Tibial nerve (tissue), 4 donors: ENCODE measurements at regions not wholly inside any gene's neighbourhood (a gene's known extent, or its start where the extent isn't known, plus 50 kb on each side); places are given as distances from the start of the nearest gene placed in this dataset.

ENCODE experiments used
- DNase-seq, 2 donors: peaks; one replicate each; pipeline ENCODE4 v3.0.0-alpha.2; 2019; ENCODE audit warnings: low spot score in 2 of 2
- H3K27ac ChIP-seq, 4 donors: fragments of 200-600 bp; sonication (generic) in 3 of 4; one replicate each; pipeline ENCODE4 v1.5.1; 2017 to 2019; ENCODE audit warnings: mild to moderate bottlenecking in 1 of 4
- H3K27me3 ChIP-seq, 2 donors: fragments of 200-600 bp; sonication (generic) in 1 of 2; one replicate each; pipeline versions ENCODE4 v1.5.1 to v1.6.0; 2017 to 2019
- H3K36me3 ChIP-seq, 3 donors: fragments of 200-600 bp; sonication (generic); one replicate each; pipeline ENCODE4 v1.5.1; 2018 to 2019
- H3K4me1 ChIP-seq, 4 donors: fragments of 200-600 bp; sonication (generic) in 3 of 4; one replicate each; pipeline ENCODE4 v1.5.1; 2017 to 2019
- H3K4me3 ChIP-seq, 4 donors: fragments of 200-600 bp; sonication (generic) in 3 of 4; one replicate each; pipeline ENCODE4 v1.5.1; 2017 to 2019; ENCODE audit warnings: mild to moderate bottlenecking in 1 of 4, moderate library complexity in 1 of 4
- H3K9me3 ChIP-seq, 4 donors: fragments of 200-600 bp; sonication (generic) in 3 of 4; one replicate each; pipeline ENCODE4 v1.5.1; 2017 to 2019
- EP300 ChIP-seq, 2 donors: sonication (generic); formaldehyde crosslinking; IDR thresholded peaks; one replicate each; pipeline ENCODE4 v1.6.1; 2017; ENCODE audit warnings: antibody characterized with exemption in 2 of 2, mild to moderate bottlenecking in 1 of 2
- POLR2A ChIP-seq, 2 donors: fragments of 450-650 bp; IDR thresholded peaks; one replicate each; pipeline ENCODE4 v1.6.1; 2017; ENCODE audit warnings: antibody characterized with exemption in 2 of 2, mild to moderate bottlenecking in 2 of 2, moderate library complexity in 2 of 2
- WGBS, 2 donors: methylation state at CpG; one replicate each; pipeline ENCODE4 v1.1.5; 2018; 5-methylcytosine and 5-hydroxymethylcytosine counted together
- TF ChIP-seq, protein P1 (sequence below), 5 experiments: fragments of 200-600 bp in 3 of 5; fragments of 450-650 bp in 2 of 5; sonication (generic) in 3 of 5; IDR thresholded peaks; one replicate each; pipeline ENCODE4 v1.5.1; 2016 to 2019; ENCODE audit warnings: antibody characterized with exemption in 5 of 5, mild to moderate bottlenecking in 3 of 5, moderate library complexity in 2 of 5

DNA sequence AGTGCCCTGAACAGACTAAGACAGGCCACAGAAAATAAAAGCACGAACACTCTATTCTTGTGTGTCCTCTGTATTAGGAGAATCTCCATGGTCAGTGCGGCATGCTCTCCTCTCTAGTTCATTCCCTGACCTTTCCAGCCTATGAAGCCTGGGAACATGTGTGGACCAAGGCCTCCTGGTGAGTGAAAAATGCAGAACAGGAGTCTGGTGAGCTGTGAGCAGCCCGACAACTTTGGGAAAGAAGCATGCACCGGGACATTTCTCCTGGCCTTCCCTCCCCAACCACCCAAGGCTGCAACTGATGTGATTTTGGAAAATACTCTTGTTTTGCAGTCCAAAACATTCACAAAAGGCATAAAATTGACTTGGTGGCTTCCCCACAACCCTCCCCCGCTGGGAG lies 878.3 kb upstream of the ID2 start:
- TF ChIP-seq POLR2A (IDR thresholded peaks at IDR 0.05), result no peak
- TF ChIP-seq EP300 (IDR thresholded peaks at IDR 0.05), result no peak
- TF ChIP-seq, protein P1, sequence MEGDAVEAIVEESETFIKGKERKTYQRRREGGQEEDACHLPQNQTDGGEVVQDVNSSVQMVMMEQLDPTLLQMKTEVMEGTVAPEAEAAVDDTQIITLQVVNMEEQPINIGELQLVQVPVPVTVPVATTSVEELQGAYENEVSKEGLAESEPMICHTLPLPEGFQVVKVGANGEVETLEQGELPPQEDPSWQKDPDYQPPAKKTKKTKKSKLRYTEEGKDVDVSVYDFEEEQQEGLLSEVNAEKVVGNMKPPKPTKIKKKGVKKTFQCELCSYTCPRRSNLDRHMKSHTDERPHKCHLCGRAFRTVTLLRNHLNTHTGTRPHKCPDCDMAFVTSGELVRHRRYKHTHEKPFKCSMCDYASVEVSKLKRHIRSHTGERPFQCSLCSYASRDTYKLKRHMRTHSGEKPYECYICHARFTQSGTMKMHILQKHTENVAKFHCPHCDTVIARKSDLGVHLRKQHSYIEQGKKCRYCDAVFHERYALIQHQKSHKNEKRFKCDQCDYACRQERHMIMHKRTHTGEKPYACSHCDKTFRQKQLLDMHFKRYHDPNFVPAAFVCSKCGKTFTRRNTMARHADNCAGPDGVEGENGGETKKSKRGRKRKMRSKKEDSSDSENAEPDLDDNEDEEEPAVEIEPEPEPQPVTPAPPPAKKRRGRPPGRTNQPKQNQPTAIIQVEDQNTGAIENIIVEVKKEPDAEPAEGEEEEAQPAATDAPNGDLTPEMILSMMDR (IDR thresholded peaks at IDR 0.05), result no peak
- Histone ChIP-seq H3K27me3 (no peaks in the 10 kb centered on the region), H3K4me1 (no peaks in the 10 kb centered on the region), H3K9me3 (peaks cover 0 to 9% (median 0%) of the 10 kb centered on the region in 4 donors), H3K36me3 (no peaks in the 10 kb centered on the region), H3K27ac (no peak overlapping the region), H3K4me3 (no peak overlapping the region)
- no peak for DNase-seq
- 78 to 80% methylated on average over 5 of the region's 5 CpGs for WGBS, 2 donors

DNA sequence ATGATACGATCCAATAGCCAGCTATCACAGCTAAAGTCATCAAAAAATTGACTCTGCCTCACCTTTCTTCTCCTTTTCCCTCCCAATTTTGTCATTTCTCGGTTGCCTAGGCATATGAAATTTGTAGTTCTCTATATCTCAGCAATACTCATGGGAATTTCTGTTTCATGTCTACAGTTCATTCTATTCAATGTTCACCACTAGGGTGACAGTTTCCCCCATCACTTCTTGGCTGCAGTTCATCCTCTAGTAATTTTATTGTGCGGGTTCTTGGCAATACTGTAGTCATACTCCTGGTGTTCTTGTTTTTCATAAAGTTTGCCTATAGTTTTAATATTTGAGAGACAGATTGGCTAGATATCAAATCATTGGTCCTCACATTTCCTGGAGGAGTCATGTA lies 872.2 kb upstream of the ID2 start:
- Histone ChIP-seq H3K36me3 (no peaks in the 10 kb centered on the region), H3K4me3 (no peak overlapping the region), H3K9me3 (no peaks in the 10 kb centered on the region), H3K4me1 (no peaks in the 10 kb centered on the region), H3K27me3 (no peaks in the 10 kb centered on the region), H3K27ac (no peak overlapping the region)
- DNase-seq, result no peak
- TF ChIP-seq, protein P1 (IDR thresholded peaks at IDR 0.05), result no peak
- TF ChIP-seq POLR2A (IDR thresholded peaks at IDR 0.05), result no peak
- TF ChIP-seq EP300 (IDR thresholded peaks at IDR 0.05), result no peak
- WGBS, 2 donors, result 83 to 96% methylated on average over 3 of the region's 3 CpGs

GRCh38 chr2:7811073-7811472 lies 870.8 kb upstream of the ID2 start:
- Histone ChIP-seq H3K27ac (no peak overlapping the region), H3K27me3 (no peaks in the 10 kb centered on the region), H3K4me1 (no peaks in the 10 kb centered on the region), H3K9me3 (no peaks in the 10 kb centered on the region), H3K4me3 (no peak overlapping the region), H3K36me3 (no peaks in the 10 kb centered on the region)
- WGBS, 2 donors, result 89 to 93% methylated on average over 3 of the region's 3 CpGs
- DNase-seq, result no peak
- TF ChIP-seq POLR2A (IDR thresholded peaks at IDR 0.05), result no peak
- TF ChIP-seq, protein P1 (IDR thresholded peaks at IDR 0.05), result no peak
- TF ChIP-seq EP300 (IDR thresholded peaks at IDR 0.05), result no peak

GRCh38 chr2:7812231-7812995 lies 869.4 kb upstream of the ID2 start:
- 88 to 89% methylated on average over 2 of the region's 2 CpGs for WGBS, 2 donors

More at GRCh38 chr2:7812231-7812995, 869.4 kb upstream of the ID2 start:
- H3K27me3 ChIP-seq, result no peaks in the 10 kb centered on the region
- H3K27ac ChIP-seq, result no peak overlapping the region
- TF ChIP-seq POLR2A (IDR thresholded peaks at IDR 0.05) (no peak), EP300 (IDR thresholded peaks at IDR 0.05) (no peak)
- TF ChIP-seq, protein P1 (IDR thresholded peaks at IDR 0.05), result no peak
- H3K36me3 ChIP-seq, result no peaks in the 10 kb centered on the region
- no peaks in the 10 kb centered on the region for H3K9me3 ChIP-seq
- no peak for DNase-seq
- no peaks in the 10 kb centered on the region for H3K4me1 ChIP-seq
- H3K4me3 ChIP-seq, result no peak overlapping the region
